HG03066 (cell line): ENCODE measurements at regions not wholly inside any gene's neighbourhood (a gene's known extent, or its start where the extent isn't known, plus 50 kb on each side); places are given as distances from the start of the nearest gene placed in this dataset.

ENCODE experiments used
- ATAC-seq: cut with Tn5 transposase; IDR thresholded peaks from one replicate; pipeline ENCODE4 v1.9.1; 2021; ENCODE audit warnings: low read depth; ENCODE audit not compliant: unreplicated experiment

DNA sequence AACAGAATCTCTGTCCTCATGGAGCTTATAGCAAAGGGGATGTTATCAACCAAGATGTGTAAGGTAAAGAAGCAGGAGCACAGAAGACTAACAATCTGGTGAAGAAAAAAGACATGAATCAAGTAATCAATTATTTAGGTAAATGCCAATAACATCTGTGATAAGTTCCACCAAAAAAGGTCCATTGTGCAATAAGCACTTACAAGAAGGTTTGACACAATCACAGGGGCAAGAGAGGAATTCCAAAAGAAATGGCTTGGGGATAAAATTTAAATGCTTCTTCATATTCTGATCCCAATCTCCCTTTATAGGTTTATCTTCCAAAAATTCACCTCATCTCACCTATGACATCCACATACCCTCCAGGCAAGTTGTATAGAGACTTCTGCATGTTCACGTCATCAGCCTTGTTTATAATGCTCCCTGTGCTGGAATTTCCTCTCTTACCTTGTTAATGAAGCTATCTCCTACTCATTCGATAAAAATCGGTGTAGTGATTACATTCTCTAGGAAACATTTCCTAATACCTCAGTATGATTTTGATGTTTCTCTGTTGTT lies 53.6 kb upstream of the DPT start:
- ATAC-seq: no peak

DNA sequence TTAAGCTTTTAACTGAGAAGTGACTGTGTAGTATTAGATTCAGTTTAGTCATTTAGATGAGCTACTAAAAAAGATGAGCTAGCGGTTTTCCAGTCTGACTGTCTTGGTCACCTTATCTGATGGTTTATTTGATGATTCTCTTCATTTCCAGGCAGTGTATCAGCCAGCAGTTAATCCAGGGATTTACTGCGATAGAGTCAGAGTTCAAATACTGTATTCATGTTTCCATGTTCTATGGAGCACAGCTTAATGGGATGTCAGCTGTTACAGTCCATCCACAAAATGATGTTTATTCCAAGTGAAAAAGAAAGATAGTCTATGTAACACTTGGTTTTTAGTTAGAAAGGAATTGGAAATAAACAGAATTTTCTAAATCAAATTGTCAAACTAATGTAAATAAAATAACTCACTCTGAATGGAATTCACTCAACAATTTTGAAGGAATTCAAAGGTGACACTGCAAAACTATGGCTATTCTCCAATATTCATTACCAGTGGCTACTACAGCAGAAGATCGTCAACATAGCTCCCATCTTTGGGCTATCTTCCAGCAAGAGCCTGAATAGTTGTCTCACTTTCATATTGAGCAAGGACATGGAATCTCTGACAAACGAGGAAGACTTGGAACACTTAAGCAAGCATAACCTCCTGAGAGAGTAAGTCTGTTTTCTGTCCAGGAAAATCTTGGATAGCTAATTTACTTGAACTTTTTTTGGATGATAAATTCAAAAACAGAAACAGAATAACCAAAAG lies 54.6 kb upstream of the DPT start:
- ATAC-seq: no peak

DNA sequence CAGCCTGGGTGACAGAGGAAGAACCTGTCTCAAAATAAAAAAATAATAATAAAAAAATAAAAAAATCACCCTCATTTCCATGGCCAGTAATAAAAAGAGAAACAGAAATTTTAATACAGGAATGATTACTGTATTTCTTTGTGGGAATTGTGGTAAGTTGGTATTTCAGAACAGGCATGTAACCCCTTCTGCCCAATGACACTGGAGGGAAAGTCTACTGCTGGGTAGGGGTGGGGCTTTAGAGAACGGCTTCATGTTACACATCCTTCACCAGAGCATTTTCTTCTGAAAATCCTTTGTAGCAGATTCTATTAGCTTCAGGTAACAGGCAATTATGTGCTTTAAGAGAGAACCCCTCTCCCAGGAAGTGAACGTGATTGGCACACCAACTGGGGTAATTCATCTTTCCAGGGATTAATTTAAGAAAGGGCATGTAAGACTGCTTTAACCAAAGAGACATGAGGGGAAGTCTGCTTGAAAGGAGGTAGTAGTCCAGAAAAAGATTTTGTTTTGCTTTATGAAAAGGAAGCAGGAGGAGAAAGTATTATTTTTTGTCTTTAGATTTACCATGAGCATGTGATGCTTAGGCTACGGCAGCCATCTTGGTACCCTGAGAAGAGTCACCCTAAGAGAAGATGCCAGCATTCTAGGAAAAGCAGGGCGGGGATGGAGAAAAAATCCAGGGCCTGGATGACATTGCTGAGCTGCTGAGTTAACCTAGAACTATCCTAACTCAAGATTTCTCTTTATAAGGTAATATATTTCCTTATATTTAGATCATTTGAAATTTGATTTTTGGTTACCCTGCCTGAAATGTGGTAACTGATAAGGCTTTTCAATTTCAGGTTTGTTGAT lies 57.7 kb upstream of the DPT start:
- no peak for ATAC-seq

- ATAC-seq: no peak
Observed at GRCh38 chr1:168788258-168788657, 59.3 kb upstream of the DPT start.

- no peak for ATAC-seq
Observed at GRCh38 chr1:168789501-168789900, 60.5 kb upstream of the DPT start.

GRCh38 chr1:168792142-168792541 lies 63.1 kb upstream of the DPT start:
- ATAC-seq: no peak

- no peak for ATAC-seq
Observed at GRCh38 chr1:168792592-168793125, 63.7 kb upstream of the DPT start.

DNA sequence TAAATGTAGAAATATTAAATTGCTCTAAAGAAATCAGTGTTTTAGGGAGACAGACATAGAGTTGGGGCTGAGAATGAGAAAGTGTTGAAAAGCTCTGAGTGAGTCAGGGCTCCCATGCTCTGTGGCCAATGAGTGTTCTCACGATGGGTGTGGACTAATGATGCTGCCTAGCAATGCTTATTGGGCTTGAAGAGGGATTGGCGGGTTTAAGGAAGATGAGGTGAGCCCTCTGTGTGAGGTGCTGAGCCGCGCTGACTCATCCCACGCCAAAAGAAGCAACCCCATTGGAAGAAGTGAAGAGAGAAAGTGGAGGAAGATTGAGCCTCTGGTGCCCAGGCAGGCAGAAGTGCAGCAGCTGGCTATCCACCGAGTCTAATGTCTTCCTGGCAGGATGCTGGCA lies 65.1 kb upstream of the DPT start:
- no peak for ATAC-seq

- ATAC-seq: no peak
Observed at GRCh38 chr1:168795681-168796080, 66.7 kb upstream of the DPT start.

GRCh38 chr1:168799927-168800605 lies 71.1 kb upstream of the DPT start:
- ATAC-seq: no peak

GRCh38 chr1:168801032-168801745 lies 72.2 kb upstream of the DPT start:
- ATAC-seq: no peak

GRCh38 chr1:168803806-168804510 lies 75.0 kb upstream of the DPT start:
- no peak for ATAC-seq

GRCh38 chr1:168806952-168807351 lies 77.9 kb upstream of the DPT start:
- ATAC-seq: no peak

GRCh38 chr1:168811176-168811575 lies 82.2 kb upstream of the DPT start:
- no peak for ATAC-seq

DNA sequence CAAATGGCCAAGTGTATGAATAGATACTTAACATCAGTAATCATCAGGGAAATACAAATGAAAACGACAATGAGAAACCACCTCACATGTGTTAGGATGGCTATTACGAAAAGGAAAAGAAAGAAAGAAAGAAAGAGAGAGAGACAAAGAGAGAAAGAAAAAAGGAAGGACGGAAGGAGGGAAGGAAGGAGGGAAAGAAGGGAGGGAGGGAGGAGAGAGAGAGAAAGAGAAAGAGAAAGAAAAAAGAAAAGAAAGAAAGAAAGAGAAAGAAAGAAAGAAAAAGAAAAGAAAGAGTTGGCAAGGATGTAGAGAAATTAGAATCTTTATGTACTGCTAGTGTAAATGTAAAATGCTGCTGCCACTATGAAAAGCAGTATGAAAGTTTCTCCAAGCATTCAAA lies 90.7 kb upstream of the DPT start:
- ATAC-seq: no peak

DNA sequence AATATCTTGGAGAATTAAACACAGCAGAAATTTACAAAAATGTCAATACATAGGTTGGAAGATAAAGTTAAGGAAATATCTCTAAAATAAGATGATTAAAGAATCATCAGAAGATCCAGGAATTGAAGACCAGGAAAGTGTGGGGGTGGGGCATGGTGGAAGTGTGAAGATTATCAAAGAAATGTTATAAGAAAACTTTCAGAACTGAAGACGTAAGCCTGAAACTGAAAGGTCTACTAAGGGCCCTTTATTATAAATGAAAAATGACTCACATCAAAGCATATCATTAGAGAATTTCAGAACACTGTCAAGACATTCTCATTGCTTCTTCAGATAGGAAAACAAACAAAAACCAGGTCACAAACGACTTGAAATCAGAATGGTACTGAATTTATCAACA lies 92.4 kb upstream of the DPT start:
- no peak for ATAC-seq

GRCh38 chr1:168822911-168823310 lies 93.9 kb upstream of the DPT start:
- no peak for ATAC-seq

DNA sequence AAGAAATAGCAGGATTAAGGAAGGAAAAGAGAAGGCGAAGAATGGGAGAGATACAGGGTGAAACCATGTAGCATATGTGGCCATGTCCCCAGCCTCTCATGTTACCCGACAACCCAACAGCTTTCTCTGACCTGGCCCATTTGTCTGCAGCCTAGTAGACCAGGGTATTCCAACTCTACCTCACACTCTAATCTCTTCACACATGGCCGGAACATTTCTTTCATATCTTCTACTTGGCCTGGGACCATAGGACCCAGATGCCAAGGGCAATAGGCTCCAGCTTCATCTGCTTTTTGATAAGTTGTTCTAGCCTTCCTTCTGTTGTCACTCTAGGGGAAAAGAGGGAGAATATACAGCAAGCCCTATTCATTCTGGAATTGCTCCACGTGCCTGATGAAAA lies 95.0 kb upstream of the DPT start:
- ATAC-seq: no peak

- no peak for ATAC-seq
Observed at GRCh38 chr1:168824418-168825065, 95.5 kb upstream of the DPT start.
